CD8-positive, alpha-beta memory T cell (primary cell): ENCODE measurements at regions not wholly inside any gene's neighbourhood (a gene's known extent, or its start where the extent isn't known, plus 50 kb on each side); places are given as distances from the start of the nearest gene placed in this dataset.

ENCODE experiments used
- CTCF ChIA-PET: fragments of 350-600 bp; sonication (Branson Sonifier 250); formaldehyde crosslinking; loops from one replicate; lab custom pipeline; 2021; ENCODE audit warnings: antibody characterized with exemption; lab: Charles Lee
- POLR2A ChIA-PET: fragments of 350-600 bp; sonication (Branson Sonifier 250); formaldehyde crosslinking; loops from one replicate; lab custom pipeline; 2021; ENCODE audit warnings: antibody characterized with exemption; lab: Charles Lee
- DNase-seq, 5 donors: peaks; one replicate each; pipeline versions ENCODE4 v3.0.0 to v3.0.0-alpha.2; 2020 to 2022; ENCODE audit warnings: mixed read lengths in 1 of 5
- H3K27ac ChIP-seq: one replicate; pipeline ENCODE4 v1.7.0; 2013; ENCODE audit warnings: low read depth, mild to moderate bottlenecking, low read length, moderate library complexity
- H3K27me3 ChIP-seq: 2 replicates; pipeline ENCODE4 v1.7.0; 2013; ENCODE audit warnings: low read length, mild to moderate bottlenecking; ENCODE audit not compliant: insufficient read depth, poor library complexity, severe bottlenecking
- H3K36me3 ChIP-seq: 2 replicates; pipeline ENCODE4 v1.7.0; 2013; ENCODE audit warnings: mild to moderate bottlenecking, low read length, moderate library complexity; ENCODE audit not compliant: insufficient read depth
- H3K4me1 ChIP-seq: 2 replicates; pipeline ENCODE4 v1.7.0; 2013; ENCODE audit warnings: mild to moderate bottlenecking, low read length, moderate library complexity; ENCODE audit not compliant: insufficient read depth
- H3K4me3 ChIP-seq: 2 replicates; pipeline ENCODE4 v1.7.0; 2013; ENCODE audit warnings: mild to moderate bottlenecking, low read length
- H3K9me3 ChIP-seq: 2 replicates; pipeline ENCODE4 v1.7.0; 2013; ENCODE audit warnings: mild to moderate bottlenecking, low read length
- H3K27ac Mint-ChIP-seq, 8 donors: one replicate each; pipeline ENCODE4 v1.8.0; 2020 to 2021; ENCODE audit warnings: mixed read lengths in 8 of 8, mild to moderate bottlenecking in 6 of 8, inconsistent platforms in 3 of 8, moderate library complexity in 3 of 8
- H3K27me3 Mint-ChIP-seq, 2 donors: one replicate each; pipeline ENCODE4 v1.8.0; 2020 to 2021; ENCODE audit warnings: mixed read lengths in 2 of 2, mild to moderate bottlenecking in 1 of 2, moderate library complexity in 1 of 2
- H3K36me3 Mint-ChIP-seq, 3 donors: one replicate each; pipeline ENCODE4 v1.8.0; 2020 to 2021; ENCODE audit warnings: mixed read lengths in 3 of 3, inconsistent platforms in 1 of 3, mild to moderate bottlenecking in 1 of 3
- H3K4me1 Mint-ChIP-seq, 3 donors: one replicate each; pipeline ENCODE4 v1.8.0; 2020 to 2021; ENCODE audit warnings: mixed read lengths in 3 of 3, inconsistent platforms in 1 of 3, mild to moderate bottlenecking in 1 of 3
- H3K4me3 Mint-ChIP-seq, 7 donors: one replicate each; pipeline ENCODE4 v1.8.0; 2020 to 2021; ENCODE audit warnings: mixed read lengths in 7 of 7, mild to moderate bottlenecking in 6 of 7, moderate library complexity in 4 of 7, inconsistent platforms in 2 of 7
- H3K9me3 Mint-ChIP-seq, 5 donors: one replicate each; pipeline ENCODE4 v1.8.0; 2020 to 2022; ENCODE audit warnings: mixed read lengths in 5 of 5, mild to moderate bottlenecking in 3 of 5, moderate library complexity in 2 of 5, inconsistent platforms in 1 of 5

DNA sequence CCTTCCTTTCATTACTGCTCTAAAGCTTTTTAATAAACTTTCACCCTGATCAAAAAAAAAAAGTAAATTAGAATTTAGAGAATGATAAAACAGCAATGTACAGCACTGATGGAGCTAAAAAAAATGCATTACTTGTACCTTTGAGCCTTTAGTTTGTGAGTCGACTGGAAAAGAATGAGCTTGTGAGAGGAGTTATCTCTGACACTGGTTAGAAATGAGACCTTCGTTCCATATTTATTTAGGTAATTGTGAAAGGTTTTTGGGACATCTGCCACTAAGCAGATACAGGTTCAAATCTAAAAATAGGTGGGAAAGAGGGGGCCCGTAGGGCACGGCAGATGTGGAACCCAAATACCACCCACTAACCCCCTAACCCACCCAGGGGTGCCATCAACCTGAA is 376.8 kb downstream of the ICE1 start:
- no peaks in the 10 kb centered on the region for H3K4me1 Mint-ChIP-seq
- no peaks in the 10 kb centered on the region for H3K9me3 Mint-ChIP-seq
- Histone ChIP-seq H3K27me3 (no peaks in the 10 kb centered on the region), H3K4me3 (no peak overlapping the region), H3K27ac (no peak overlapping the region), H3K4me1 (no peaks in the 10 kb centered on the region), H3K36me3 (no peaks in the 10 kb centered on the region), H3K9me3 (no peaks in the 10 kb centered on the region)
- no peaks in the 10 kb centered on the region for H3K27me3 Mint-ChIP-seq
- H3K36me3 Mint-ChIP-seq, result no peaks in the 10 kb centered on the region
- H3K27ac Mint-ChIP-seq, result no peak overlapping the region
- no peak overlapping the region for H3K4me3 Mint-ChIP-seq
- POLR2A ChIA-PET, result no interaction called here
- no peak for DNase-seq
- CTCF ChIA-PET, result no interaction called here

DNA sequence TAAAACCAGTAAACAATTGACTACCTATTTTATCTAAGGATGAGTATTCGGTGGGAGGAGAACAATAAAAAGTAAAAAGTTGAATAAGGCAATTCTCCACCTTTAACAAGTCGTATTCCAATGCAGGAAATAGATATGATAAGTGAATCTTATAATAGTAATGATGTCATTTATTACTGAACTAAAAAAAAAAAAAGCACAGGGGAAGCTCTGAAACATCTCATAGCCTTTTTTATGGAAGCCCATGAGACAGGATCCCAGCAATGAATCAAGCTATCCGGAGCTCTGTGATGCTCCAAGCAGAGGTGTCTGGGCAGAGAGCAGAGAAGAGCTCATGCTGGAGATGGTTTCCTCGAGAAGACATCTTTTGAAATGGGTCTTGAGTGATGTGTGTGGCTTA is 376.0 kb downstream of the ICE1 start:
- POLR2A ChIA-PET, result no interaction called here

GRCh38 chr5:5798041-5798440 is 375.6 kb downstream of the ICE1 start:
- Mint-ChIP-seq H3K4me1 (no peaks in the 10 kb centered on the region), H3K36me3 (no peaks in the 10 kb centered on the region), H3K9me3 (no peaks in the 10 kb centered on the region), H3K27ac (no peak overlapping the region), H3K27me3 (no peaks in the 10 kb centered on the region), H3K4me3 (no peak overlapping the region)
- no peaks in the 10 kb centered on the region for H3K27me3 ChIP-seq
- no peak for DNase-seq
- no peaks in the 10 kb centered on the region for H3K36me3 ChIP-seq
- H3K27ac ChIP-seq, result no peak overlapping the region
- no peaks in the 10 kb centered on the region for H3K4me1 ChIP-seq
- no peak overlapping the region for H3K4me3 ChIP-seq
- H3K9me3 ChIP-seq, result no peaks in the 10 kb centered on the region
- POLR2A ChIA-PET, result no interaction called here
- CTCF ChIA-PET, result interaction anchor here (0.9 kb wide), 1 partner anchor 15 kb away, joined by 3 read pairs; no protein-coding TSS in a partner anchor

More for the DNA sequence above, 376.0 kb downstream of the ICE1 start:
- H3K27ac Mint-ChIP-seq, result no peak overlapping the region
- no peaks in the 10 kb centered on the region for H3K27me3 Mint-ChIP-seq
- CTCF ChIA-PET, result interaction anchor here (0.9 kb wide), 1 partner anchor 14 kb away, joined by 3 read pairs; no protein-coding TSS in a partner anchor
- DNase-seq, result no peak
- no peak overlapping the region for H3K4me3 ChIP-seq
- H3K36me3 ChIP-seq, result no peaks in the 10 kb centered on the region
- H3K4me1 ChIP-seq, result no peaks in the 10 kb centered on the region
- H3K4me1 Mint-ChIP-seq, result no peaks in the 10 kb centered on the region
- H3K9me3 Mint-ChIP-seq, result no peaks in the 10 kb centered on the region
- no peaks in the 10 kb centered on the region for H3K9me3 ChIP-seq
- no peaks in the 10 kb centered on the region for H3K27me3 ChIP-seq
- H3K4me3 Mint-ChIP-seq, result no peak overlapping the region
- no peak overlapping the region for H3K27ac ChIP-seq
- no peaks in the 10 kb centered on the region for H3K36me3 Mint-ChIP-seq

- H3K9me3 ChIP-seq, result no peaks in the 10 kb centered on the region
- no peak for DNase-seq
- no peaks in the 10 kb centered on the region for H3K36me3 ChIP-seq
- peaks cover 0 to 2% (median 0%) of the 10 kb centered on the region in 5 donors for H3K9me3 Mint-ChIP-seq
- H3K27ac Mint-ChIP-seq, result no peak overlapping the region
- no peaks in the 10 kb centered on the region for H3K4me1 Mint-ChIP-seq
- H3K36me3 Mint-ChIP-seq, result no peaks in the 10 kb centered on the region
- CTCF ChIA-PET, result no interaction called here
- no peak overlapping the region for H3K27ac ChIP-seq
- H3K27me3 Mint-ChIP-seq, result no peaks in the 10 kb centered on the region
- POLR2A ChIA-PET, result no interaction called here
- H3K4me3 Mint-ChIP-seq, result no peak overlapping the region
- no peaks in the 10 kb centered on the region for H3K27me3 ChIP-seq
- no peaks in the 10 kb centered on the region for H3K4me1 ChIP-seq
- H3K4me3 ChIP-seq, result no peak overlapping the region
Observed at GRCh38 chr5:5795074-5795771, 372.7 kb downstream of the ICE1 start.

- DNase-seq, result no peak
- Histone ChIP-seq H3K9me3 (no peaks in the 10 kb centered on the region), H3K36me3 (no peaks in the 10 kb centered on the region), H3K4me3 (no peak overlapping the region), H3K27me3 (no peaks in the 10 kb centered on the region), H3K4me1 (no peaks in the 10 kb centered on the region), H3K27ac (no peak overlapping the region)
- no peaks in the 10 kb centered on the region for H3K36me3 Mint-ChIP-seq
- CTCF ChIA-PET, result no interaction called here
- H3K9me3 Mint-ChIP-seq, result peaks cover 0 to 2% (median 0%) of the 10 kb centered on the region in 5 donors
- H3K27ac Mint-ChIP-seq, result no peak overlapping the region
- POLR2A ChIA-PET, result no interaction called here
- no peaks in the 10 kb centered on the region for H3K27me3 Mint-ChIP-seq
- H3K4me3 Mint-ChIP-seq, result no peak overlapping the region
- H3K4me1 Mint-ChIP-seq, result no peaks in the 10 kb centered on the region
Observed at GRCh38 chr5:5794118-5794560, 371.7 kb downstream of the ICE1 start.

- Histone ChIP-seq H3K9me3 (no peaks in the 10 kb centered on the region), H3K36me3 (no peaks in the 10 kb centered on the region), H3K27me3 (no peaks in the 10 kb centered on the region), H3K4me3 (no peak overlapping the region), H3K27ac (no peak overlapping the region), H3K4me1 (no peaks in the 10 kb centered on the region)
- POLR2A ChIA-PET, result no interaction called here
- Mint-ChIP-seq H3K9me3 (peaks cover 0 to 2% (median 0%) of the 10 kb centered on the region in 5 donors), H3K4me3 (no peak overlapping the region), H3K36me3 (no peaks in the 10 kb centered on the region), H3K4me1 (no peaks in the 10 kb centered on the region), H3K27ac (no peak overlapping the region), H3K27me3 (no peaks in the 10 kb centered on the region)
- DNase-seq, result no peak
- CTCF ChIA-PET, result no interaction called here
Observed at GRCh38 chr5:5793242-5794117, 371.0 kb downstream of the ICE1 start.

GRCh38 chr5:5792106-5792505 is 369.6 kb downstream of the ICE1 start:
- POLR2A ChIA-PET, result no interaction called here
- Histone ChIP-seq H3K27me3 (no peaks in the 10 kb centered on the region), H3K9me3 (no peaks in the 10 kb centered on the region), H3K4me1 (no peaks in the 10 kb centered on the region), H3K36me3 (no peaks in the 10 kb centered on the region), H3K27ac (no peak overlapping the region), H3K4me3 (no peak overlapping the region)
- CTCF ChIA-PET, result no interaction called here
- Mint-ChIP-seq H3K27me3 (no peaks in the 10 kb centered on the region), H3K9me3 (peaks cover 2 to 7% (median 5%) of the 10 kb centered on the region in 5 donors), H3K4me1 (no peaks in the 10 kb centered on the region), H3K27ac (no peak overlapping the region), H3K4me3 (no peak overlapping the region), H3K36me3 (no peaks in the 10 kb centered on the region)
- no peak for DNase-seq

- Mint-ChIP-seq H3K36me3 (no peaks in the 10 kb centered on the region), H3K27ac (no peak overlapping the region), H3K4me1 (no peaks in the 10 kb centered on the region), H3K27me3 (no peaks in the 10 kb centered on the region), H3K9me3 (peaks cover 2 to 18% (median 8%) of the 10 kb centered on the region in 5 donors), H3K4me3 (no peak overlapping the region)
- Histone ChIP-seq H3K4me3 (no peak overlapping the region), H3K27ac (no peak overlapping the region), H3K9me3 (no peaks in the 10 kb centered on the region), H3K27me3 (no peaks in the 10 kb centered on the region), H3K4me1 (no peaks in the 10 kb centered on the region), H3K36me3 (no peaks in the 10 kb centered on the region)
- no peak for DNase-seq
- POLR2A ChIA-PET, result no interaction called here
- CTCF ChIA-PET, result no interaction called here
Observed at GRCh38 chr5:5788793-5789192, 366.3 kb downstream of the ICE1 start.
